ENCODE measurements at regions not wholly inside any gene's neighbourhood (a gene's known extent, or its start where the extent isn't known, plus 50 kb on each side); places are given as distances from the start of the nearest gene placed in this dataset.

DNA sequence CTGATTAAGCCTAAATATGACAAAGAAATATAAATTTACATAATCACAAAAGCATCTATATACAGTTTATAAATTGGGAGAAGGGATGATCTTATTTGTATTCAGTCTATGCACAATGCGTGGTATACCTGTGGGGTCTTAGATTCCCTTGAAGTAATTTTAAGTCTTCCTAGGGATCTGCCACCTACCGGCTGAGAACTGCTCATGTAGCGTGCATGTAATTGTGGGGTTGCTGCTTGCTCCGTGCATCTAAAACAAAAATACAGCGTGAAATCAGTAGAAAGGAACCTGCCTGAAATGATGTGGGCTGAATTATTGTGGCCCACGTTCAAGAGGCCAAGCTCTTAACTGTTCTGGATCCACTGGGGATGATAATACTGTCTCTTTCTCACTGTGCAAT lies 187.3 kb downstream of the MBOAT1 start:
- no peak for DNase-seq (ENCODE audit: low read depth)

DNA sequence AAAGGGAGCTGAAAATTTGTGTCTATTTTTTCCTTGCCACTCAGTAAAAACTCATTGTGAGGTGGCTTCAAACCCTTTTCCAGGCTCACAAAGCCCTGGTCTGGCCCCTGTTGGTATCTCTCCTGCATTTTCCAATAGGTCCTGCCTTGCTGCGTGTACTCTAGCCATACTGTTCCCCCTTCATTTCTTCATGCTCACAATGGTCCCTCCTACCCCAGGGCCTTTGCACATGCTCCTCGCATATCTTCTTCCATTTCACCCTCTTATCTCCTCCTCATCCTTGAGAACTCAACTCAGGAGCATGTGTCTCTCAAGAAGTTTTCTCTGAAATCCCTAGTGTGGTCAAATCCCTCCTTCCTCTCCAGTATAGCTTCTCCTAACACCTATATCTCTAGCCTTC lies 186.6 kb downstream of the MBOAT1 start:
- no peak for DNase-seq (ENCODE audit: low read depth)

- DNase-seq (ENCODE audit: low read depth), result no peak
Observed at GRCh38 chr6:20028143-20028542, 184.1 kb downstream of the MBOAT1 start.

DNA sequence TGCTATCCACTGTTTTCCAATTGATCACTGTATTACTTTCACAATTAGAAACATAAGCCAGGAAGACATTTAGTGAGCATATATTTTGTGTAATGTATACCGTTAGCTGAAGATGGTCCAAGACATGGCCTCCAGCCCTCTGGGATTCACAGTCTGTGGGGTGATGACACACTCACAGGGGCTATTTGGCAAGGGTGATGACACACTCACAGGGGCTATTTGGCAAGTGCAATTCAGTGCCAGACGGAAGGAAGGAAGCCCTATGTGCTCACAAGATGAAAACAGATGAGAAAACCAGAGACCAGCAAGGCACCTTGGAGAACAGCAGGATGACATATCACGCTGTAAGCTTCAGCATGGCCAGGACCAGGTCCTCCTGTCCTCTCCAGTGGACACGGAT lies 183.7 kb downstream of the MBOAT1 start:
- no peak for DNase-seq (ENCODE audit: low read depth)

GRCh38 chr6:20029979-20030378 lies 182.3 kb downstream of the MBOAT1 start:
- no peak for DNase-seq (ENCODE audit: low read depth)

DNA sequence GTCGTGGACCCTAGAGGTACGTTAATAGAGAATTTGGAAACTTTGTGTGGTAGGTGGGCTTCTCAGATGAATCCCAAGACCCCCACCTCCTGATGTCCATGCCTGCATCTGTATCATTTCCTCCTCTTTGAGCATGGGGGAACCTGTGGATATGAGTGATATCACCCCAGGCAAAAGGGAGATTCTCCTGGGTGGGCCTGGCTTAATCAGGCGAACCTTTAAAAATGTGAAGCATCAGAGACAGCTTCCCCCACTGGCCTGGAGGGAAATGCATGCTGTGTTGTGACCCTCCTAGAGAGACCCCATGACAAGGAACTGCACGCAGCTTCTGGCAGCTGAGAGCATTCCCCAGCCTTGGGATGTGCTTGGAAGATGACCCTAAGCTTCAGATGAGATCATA lies 180.9 kb downstream of the MBOAT1 start:
- DNase-seq (ENCODE audit: low read depth), result no peak

DNA sequence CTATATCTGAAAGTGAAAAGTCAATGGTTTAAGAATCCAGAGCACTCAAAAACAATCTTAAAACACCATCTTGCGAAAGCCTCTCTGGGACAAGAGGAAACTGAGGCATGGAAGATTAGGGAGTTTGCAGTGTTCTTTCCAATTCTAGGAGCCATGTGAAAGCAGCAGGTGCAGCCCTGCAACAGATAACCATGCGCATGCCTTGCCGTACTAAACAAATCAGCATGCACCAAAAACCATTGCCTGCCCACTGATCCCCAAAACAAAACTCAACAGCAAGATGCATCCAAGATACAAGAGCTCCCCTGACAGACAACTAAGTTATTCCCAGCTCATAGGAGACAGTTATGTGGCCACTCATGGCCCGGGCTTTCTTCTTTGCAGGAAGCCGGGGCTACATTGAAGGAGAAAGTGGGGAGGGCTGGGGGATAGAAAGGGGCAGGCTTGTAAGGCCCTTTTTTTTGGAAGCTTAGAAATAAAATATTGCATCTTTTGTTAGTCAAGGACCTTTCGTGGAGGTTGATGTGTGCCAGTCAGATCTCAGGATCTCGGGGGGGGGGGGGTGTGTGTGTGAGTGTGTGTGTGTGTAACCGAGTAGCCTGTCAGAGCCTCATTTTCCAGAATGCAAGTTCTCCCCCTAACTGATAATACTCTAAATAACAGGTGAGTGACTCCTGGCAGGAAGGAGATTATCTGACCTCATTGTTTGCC lies 178.4 kb downstream of the MBOAT1 start:
- no peak for DNase-seq (ENCODE audit: low read depth)

- DNase-seq (ENCODE audit: low read depth), result no peak
Observed at GRCh38 chr6:20034408-20034769, 177.9 kb downstream of the MBOAT1 start.

DNA sequence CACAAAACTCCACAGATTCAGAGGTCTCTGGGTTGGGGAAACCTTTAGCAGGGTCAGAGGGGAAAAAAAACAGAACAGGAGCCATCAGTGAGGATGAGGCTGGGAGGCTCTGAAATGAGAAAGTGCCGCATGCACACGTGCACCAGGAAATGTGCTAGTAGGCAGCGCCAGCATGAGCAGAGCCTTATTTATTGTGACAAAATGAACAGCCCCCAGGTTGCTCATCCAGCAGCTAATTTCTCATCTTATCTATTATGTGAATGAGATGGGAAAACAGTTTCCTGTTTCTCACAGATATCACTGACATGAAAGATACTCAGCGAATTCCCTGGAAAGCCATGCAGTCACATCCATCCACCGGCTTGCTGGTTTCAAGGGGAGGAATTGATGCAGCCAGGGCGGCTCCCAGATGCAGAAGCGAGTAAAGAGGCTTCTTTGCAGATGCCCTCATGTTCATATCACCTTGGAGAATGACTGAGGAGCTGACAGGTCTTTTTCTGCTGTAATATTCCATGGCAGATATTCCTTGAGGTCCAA lies 176.1 kb downstream of the MBOAT1 start:
- no peak for DNase-seq (ENCODE audit: low read depth)

GRCh38 chr6:20038410-20039204 lies 173.7 kb downstream of the MBOAT1 start:
- DNase-seq (ENCODE audit: low read depth), result peak; percentile 15

DNA sequence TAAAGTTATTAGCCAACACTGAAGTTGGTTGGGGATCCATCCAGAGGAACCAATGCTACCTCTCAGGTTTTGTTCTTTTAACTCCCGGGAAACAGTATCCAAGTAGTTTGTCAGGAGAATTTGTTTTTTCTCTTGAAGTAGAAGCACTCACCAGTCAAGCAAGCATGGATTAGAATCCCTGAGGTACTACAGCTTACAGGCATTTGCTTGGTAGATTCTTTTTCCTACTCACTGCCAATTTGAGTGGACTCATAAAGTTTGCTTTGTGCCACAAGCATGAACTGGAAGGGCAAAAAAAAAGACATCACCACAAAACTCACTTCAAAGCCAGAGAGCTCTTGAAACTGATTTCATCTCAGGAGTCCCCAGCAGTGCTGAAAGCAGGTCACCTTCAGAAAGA lies 167.4 kb downstream of the MBOAT1 start:
- no peak for DNase-seq (ENCODE audit: low read depth)

All from EH (cell line).